K562 (cell line): ENCODE measurements at regions not wholly inside any gene's neighbourhood (a gene's known extent, or its start where the extent isn't known, plus 50 kb on each side); places are given as distances from the start of the nearest gene placed in this dataset.

Experiments
- ATAC-seq: fragments of 200-7000 bp; cut with Tn5 transposase; 3 replicates; pipeline ENCODE4 v1.9.1; 2020; ENCODE audit warnings: moderate library complexity
- BruUV-seq: library from RNA; stranded (reverse); fragments of 400-500 nt; replicated peaks from 2 replicates; lab custom pipeline; 2021; lab: Mats Ljungman, UMichigan
- CTCF ChIA-PET: fragments of 300-600 bp; formaldehyde crosslinking; extraction: SDS; loops from one replicate; lab custom pipeline; 2021; ENCODE audit warnings: low intra/inter-chr PET ratio; lab: Yijun Ruan, JAX
- POLR2A ChIA-PET: fragments of 300-600, 350-650 bp; sonication (Branson Sonifier 250); formaldehyde crosslinking; extraction: SDS; loops from one replicate; lab custom pipeline; 2021; ENCODE audit warnings: antibody characterized with exemption, inconsistent platforms; lab: Yijun Ruan, JAX
- DNase-seq, 4 experiments: peaks; one replicate each; pipeline versions ENCODE4 v3.0.0 to v3.0.0-alpha.2; 2011 to 2018; ENCODE audit warnings: low spot score in 3 of 4, mixed read lengths in 3 of 4; ENCODE audit errors: extremely low read depth in 1 of 4
- FAIRE-seq: peaks from 2 replicates; lab custom pipeline; 2011; peaks lifted over from hg19 to GRCh38; lab: Jason Lieb, UNC
- H2AFZ ChIP-seq: 2 replicates; pipeline ENCODE4 v1.6.0; 2011; ENCODE audit warnings: low read depth, low read length, control low read depth, inconsistent platforms
- H3K27ac ChIP-seq: fragments of 200-600 bp; 3 replicates; pipeline ENCODE4 v1.8.0; 2011; ENCODE audit warnings: low read depth, mild to moderate bottlenecking, control low read depth, inconsistent platforms, low read length, moderate library complexity, mixed read lengths; ENCODE audit errors: extremely low read depth
- H3K27me3 ChIP-seq, 2 experiments: fragments of 300-600 bp in 1 of 2; 2 replicates in 1 of 2; 3 replicates in 1 of 2; pipeline versions ENCODE4 v1.6.0 to v1.8.0; 2011; ENCODE audit warnings: inconsistent platforms in 2 of 2, low read length in 2 of 2, mild to moderate bottlenecking in 1 of 2, mixed read lengths in 1 of 2, moderate library complexity in 1 of 2; ENCODE audit not compliant: control insufficient read depth in 2 of 2, insufficient read depth in 2 of 2
- H3K36me3 ChIP-seq: fragments of 300-600 bp; 3 replicates; pipeline ENCODE4 v1.8.0; 2011; ENCODE audit warnings: mild to moderate bottlenecking, low read length, inconsistent platforms; ENCODE audit not compliant: control insufficient read depth, insufficient read depth
- H3K4me1 ChIP-seq, 2 experiments: fragments of 200-600 bp in 1 of 2; replicated peaks in 1 of 2; 2 replicates in 1 of 2; 3 replicates in 1 of 2; pipeline versions ENCODE4 v1.5.1 to v1.8.0; 2011; ENCODE audit warnings: inconsistent platforms in 2 of 2, low read length in 2 of 2, mild to moderate bottlenecking in 1 of 2, mixed read lengths in 1 of 2, moderate library complexity in 1 of 2; ENCODE audit not compliant: control insufficient read depth in 2 of 2, insufficient read depth in 2 of 2
- H3K4me2 ChIP-seq: 2 replicates; pipeline ENCODE4 v1.6.1; 2011; ENCODE audit warnings: low read length, control low read depth, inconsistent platforms, mixed read lengths; ENCODE audit not compliant: insufficient read depth
- H3K4me3 ChIP-seq: fragments of 200-600 bp; sonication (generic), shearing (Covaris generic); 2 replicates; pipeline ENCODE4 v1.5.1; 2016; ENCODE audit warnings: control low read depth, inconsistent platforms
- H3K79me2 ChIP-seq: fragments of 200-600 bp; 3 replicates; pipeline ENCODE4 v1.8.0; 2011; ENCODE audit warnings: low read length, inconsistent platforms; ENCODE audit not compliant: control insufficient read depth, insufficient read depth
- H3K9ac ChIP-seq, 2 experiments: 2 replicates each; pipeline versions ENCODE4 v1.6.0 to v1.6.1; 2011; ENCODE audit warnings: low read depth in 2 of 2, low read length in 2 of 2, control low read depth in 1 of 2, inconsistent platforms in 1 of 2, mild to moderate bottlenecking in 1 of 2, mixed read lengths in 1 of 2; ENCODE audit not compliant: insufficient read depth in 1 of 2
- H3K9me1 ChIP-seq: one replicate; pipeline ENCODE4 v1.6.0; 2011; ENCODE audit warnings: inconsistent platforms, mild to moderate bottlenecking, low read length, moderate library complexity; ENCODE audit not compliant: control insufficient read depth, insufficient read depth
- H3K9me3 ChIP-seq: replicated peaks from 2 replicates; pipeline ENCODE4 v1.5.1; 2011; ENCODE audit warnings: low read depth, low read length, inconsistent platforms; ENCODE audit not compliant: control insufficient read depth, insufficient read depth
- H4K20me1 ChIP-seq: replicated peaks from 2 replicates; pipeline ENCODE4 v1.6.1; 2011; ENCODE audit warnings: low read length, inconsistent platforms, mixed read lengths; ENCODE audit not compliant: control insufficient read depth, insufficient read depth
- EHMT2 ChIP-seq: fragments of 450-650 bp; IDR thresholded peaks from 2 replicates; pipeline ENCODE4 v1.6.1; 2018; ENCODE audit warnings: antibody characterized with exemption
- HMG20A ChIP-seq: fragments of 450-650 bp; formaldehyde crosslinking; conservative IDR thresholded peaks from 2 replicates; pipeline ENCODE4 v1.4.0; 2020; ENCODE audit warnings: mild to moderate bottlenecking, mixed read lengths
- ILK ChIP-seq: fragments of 450-650 bp; IDR thresholded peaks from 2 replicates; pipeline ENCODE4 v1.6.1; 2016; ENCODE audit warnings: missing genetic modification characterization, low read depth, mild to moderate bottlenecking, missing compliant biosample characterization, moderate library complexity, borderline replicate concordance
- SAFB2 ChIP-seq: fragments of 200-400 bp; formaldehyde crosslinking; IDR thresholded peaks from 2 replicates; pipeline ENCODE4 v1.6.1; 2018; ENCODE audit warnings: borderline replicate concordance, low read length, low read depth, moderate library complexity; ENCODE audit not compliant: severe bottlenecking
- SMAD3 ChIP-seq: fragments of 450-650 bp; formaldehyde crosslinking; conservative IDR thresholded peaks from 2 replicates; pipeline ENCODE4 v1.4.0; 2020; ENCODE audit warnings: mild to moderate bottlenecking
- TCF7L2 ChIP-seq: fragments of 150-350 bp; IDR thresholded peaks from 2 replicates; pipeline ENCODE4 v1.6.1; 2016; ENCODE audit warnings: low read depth, mild to moderate bottlenecking, low read length, moderate library complexity
- TFE3 ChIP-seq: fragments of 450-650 bp; formaldehyde crosslinking; IDR thresholded peaks from 2 replicates; pipeline ENCODE4 v1.4.0; 2020; ENCODE audit warnings: mild to moderate bottlenecking, mixed read lengths
- ZC3H11A ChIP-seq: IDR thresholded peaks from 2 replicates; pipeline ENCODE4 v1.6.1; 2012; ENCODE audit warnings: low read depth, low read length, improper control_type of control experiment
- ZNF830 ChIP-seq: fragments of 250-450 bp; sonication (Bioruptor Pico); IDR thresholded peaks from 2 replicates; pipeline ENCODE4 v1.5.0; 2021; ENCODE audit warnings: mild to moderate bottlenecking
- WGBS: fragments of 100-300 bp; shearing (Covaris generic); methylation state at CpG from one replicate; pipeline ENCODE4 v1.1.6; 2016; ENCODE audit warnings: low coverage, mixed read lengths; ENCODE audit not compliant: insufficient coverage; ENCODE audit errors: missing lambda C conversion rate; 5-methylcytosine and 5-hydroxymethylcytosine counted together
- in situ Hi-C: fragments of 300-500 bp; cut with MboI; formaldehyde crosslinking; loops from 4 replicates; pipeline ENCODE4 v1.15.0; 2018; ENCODE audit warnings: inconsistent platforms, mixed read lengths
- intact Hi-C: fragments of 100-400 bp; cut with micrococcal nuclease; formaldehyde crosslinking; loops from 2 replicates; pipeline ENCODE4 v1.14.2; 2022
- TF ChIP-seq, protein P1 (sequence below), 2 experiments: fragments of 150-350 bp in 1 of 2; IDR thresholded peaks; 2 replicates each; pipeline ENCODE4 v1.6.1; 2012 to 2016; ENCODE audit warnings: low read depth in 2 of 2, low read length in 2 of 2, mild to moderate bottlenecking in 1 of 2, moderate library complexity in 1 of 2
- TF ChIP-seq, protein P2 (sequence below): fragments of 450-650 bp; IDR thresholded peaks from 2 replicates; pipeline ENCODE4 v1.6.1; 2016; ENCODE audit warnings: low read depth, mild to moderate bottlenecking, moderate library complexity

DNA sequence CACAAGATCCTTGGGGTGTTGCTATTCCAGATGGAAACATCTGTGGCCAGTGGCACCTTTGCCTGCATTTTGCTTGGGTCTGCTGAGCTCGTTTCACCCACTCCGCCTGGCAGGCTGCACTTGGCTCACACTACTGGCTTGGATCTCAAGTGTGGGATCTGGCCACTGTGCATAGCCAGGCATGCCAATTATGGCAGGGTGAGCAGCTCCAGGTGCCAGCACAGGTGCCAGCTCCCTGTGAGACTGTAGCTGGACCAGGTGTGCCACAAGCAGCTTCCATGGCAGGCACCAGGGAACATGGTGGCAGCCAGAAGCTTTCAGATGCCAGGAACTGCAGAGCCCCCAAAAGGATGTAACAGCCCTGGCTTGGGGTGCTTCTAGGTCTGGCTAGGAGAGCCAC is 463.8 kb upstream of the PABPC4L start:
- WGBS = 0% methylated on average over 2 of the region's 2 CpGs
- no peak overlapping the region for H3K4me3 ChIP-seq
- BruUV-seq = no TSS peak
- H3K9me3 ChIP-seq = no peaks in the 10 kb centered on the region
- no peak overlapping the region for H3K27ac ChIP-seq
- CTCF ChIA-PET = no interaction called here
- no peaks in the 10 kb centered on the region for H3K4me1 ChIP-seq
- in situ Hi-C loops = no loop called here
- POLR2A ChIA-PET = no interaction called here
- TF ChIP-seq TCF7L2 (no peak), ILK (no peak), SMAD3 (CRISPR knock-in tag) (no peak), EHMT2 (no peak)
- H3K36me3 ChIP-seq = no peaks in the 10 kb centered on the region
- FAIRE-seq (no peak), DNase-seq (no peak), ATAC-seq (no peak)
- no peaks in the 10 kb centered on the region for H3K79me2 ChIP-seq
- no peaks in the 10 kb centered on the region for H4K20me1 ChIP-seq
- no peak overlapping the region for H3K4me2 ChIP-seq
- no peak overlapping the region for H2AFZ ChIP-seq
- intact Hi-C loops = no loop called here
- H3K9me1 ChIP-seq = no peaks in the 10 kb centered on the region
- H3K9ac ChIP-seq = no peak overlapping the region
- no peaks in the 10 kb centered on the region for H3K27me3 ChIP-seq

DNA sequence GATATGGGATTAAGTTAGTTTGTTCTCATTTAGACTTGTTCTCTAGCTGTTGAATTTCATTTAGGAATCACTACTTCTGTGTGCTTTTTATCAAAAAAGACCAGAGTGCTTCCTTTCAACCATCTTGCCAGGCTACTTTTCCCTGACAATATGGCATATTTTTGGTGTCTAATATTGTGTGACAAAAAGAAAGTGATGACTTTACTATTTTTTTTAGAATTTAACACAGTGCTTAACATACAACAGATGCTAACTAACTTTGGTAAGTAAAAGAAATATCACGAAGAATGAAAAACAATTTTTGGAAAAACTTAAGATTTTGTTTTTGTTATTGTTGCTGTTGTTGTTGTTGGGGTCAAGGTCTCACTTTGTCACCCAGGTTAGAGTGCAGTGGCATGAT is 462.2 kb upstream of the PABPC4L start:
- H3K4me1 ChIP-seq = no peaks in the 10 kb centered on the region
- ATAC-seq (no peak), FAIRE-seq (no peak)
- TF ChIP-seq TFE3 = no peak
- TF ChIP-seq, protein P1, sequence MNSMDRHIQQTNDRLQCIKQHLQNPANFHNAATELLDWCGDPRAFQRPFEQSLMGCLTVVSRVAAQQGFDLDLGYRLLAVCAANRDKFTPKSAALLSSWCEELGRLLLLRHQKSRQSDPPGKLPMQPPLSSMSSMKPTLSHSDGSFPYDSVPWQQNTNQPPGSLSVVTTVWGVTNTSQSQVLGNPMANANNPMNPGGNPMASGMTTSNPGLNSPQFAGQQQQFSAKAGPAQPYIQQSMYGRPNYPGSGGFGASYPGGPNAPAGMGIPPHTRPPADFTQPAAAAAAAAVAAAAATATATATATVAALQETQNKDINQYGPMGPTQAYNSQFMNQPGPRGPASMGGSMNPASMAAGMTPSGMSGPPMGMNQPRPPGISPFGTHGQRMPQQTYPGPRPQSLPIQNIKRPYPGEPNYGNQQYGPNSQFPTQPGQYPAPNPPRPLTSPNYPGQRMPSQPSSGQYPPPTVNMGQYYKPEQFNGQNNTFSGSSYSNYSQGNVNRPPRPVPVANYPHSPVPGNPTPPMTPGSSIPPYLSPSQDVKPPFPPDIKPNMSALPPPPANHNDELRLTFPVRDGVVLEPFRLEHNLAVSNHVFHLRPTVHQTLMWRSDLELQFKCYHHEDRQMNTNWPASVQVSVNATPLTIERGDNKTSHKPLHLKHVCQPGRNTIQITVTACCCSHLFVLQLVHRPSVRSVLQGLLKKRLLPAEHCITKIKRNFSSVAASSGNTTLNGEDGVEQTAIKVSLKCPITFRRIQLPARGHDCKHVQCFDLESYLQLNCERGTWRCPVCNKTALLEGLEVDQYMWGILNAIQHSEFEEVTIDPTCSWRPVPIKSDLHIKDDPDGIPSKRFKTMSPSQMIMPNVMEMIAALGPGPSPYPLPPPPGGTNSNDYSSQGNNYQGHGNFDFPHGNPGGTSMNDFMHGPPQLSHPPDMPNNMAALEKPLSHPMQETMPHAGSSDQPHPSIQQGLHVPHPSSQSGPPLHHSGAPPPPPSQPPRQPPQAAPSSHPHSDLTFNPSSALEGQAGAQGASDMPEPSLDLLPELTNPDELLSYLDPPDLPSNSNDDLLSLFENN (IDR thresholded peaks at IDR 0.05; ENCODE audit: low read depth in 2 of 2, low read length in 2 of 2) = no peak
- TF ChIP-seq ZC3H11A = no peak
- no peak for TF ChIP-seq ZNF830 (CRISPR knock-in tag)
- TF ChIP-seq HMG20A (CRISPR knock-in tag) = no peak
- TF ChIP-seq, protein P2, sequence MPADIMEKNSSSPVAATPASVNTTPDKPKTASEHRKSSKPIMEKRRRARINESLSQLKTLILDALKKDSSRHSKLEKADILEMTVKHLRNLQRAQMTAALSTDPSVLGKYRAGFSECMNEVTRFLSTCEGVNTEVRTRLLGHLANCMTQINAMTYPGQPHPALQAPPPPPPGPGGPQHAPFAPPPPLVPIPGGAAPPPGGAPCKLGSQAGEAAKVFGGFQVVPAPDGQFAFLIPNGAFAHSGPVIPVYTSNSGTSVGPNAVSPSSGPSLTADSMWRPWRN = no peak
- no peak for TF ChIP-seq SAFB2

More for the DNA sequence above, 462.2 kb upstream of the PABPC4L start:
- Histone ChIP-seq H2AFZ (no peak overlapping the region), H3K36me3 (no peaks in the 10 kb centered on the region), H3K9ac (no peak overlapping the region), H4K20me1 (no peaks in the 10 kb centered on the region), H3K79me2 (no peaks in the 10 kb centered on the region), H3K9me3 (no peaks in the 10 kb centered on the region), H3K9me1 (no peaks in the 10 kb centered on the region), H3K27ac (no peak overlapping the region), H3K4me3 (no peak overlapping the region), H3K27me3 (no peaks in the 10 kb centered on the region), H3K4me2 (no peak overlapping the region)
- POLR2A ChIA-PET = no interaction called here
- no peak for DNase-seq
- intact Hi-C loops = no loop called here
- CTCF ChIA-PET = no interaction called here
- no TSS peak for BruUV-seq
- in situ Hi-C loops = no loop called here
- 5% methylated on average over 1 of the region's 1 CpG for WGBS
